Ishikawa (cell line): ENCODE measurements at regions not wholly inside any gene's neighbourhood (a gene's known extent, or its start where the extent isn't known, plus 50 kb on each side); places are given as distances from the start of the nearest gene placed in this dataset.

ENCODE experiments used
- CEBPB ChIP-seq: IDR thresholded peaks from 2 replicates; pipeline ENCODE4 v1.6.1; 2012
- CREB1 ChIP-seq: IDR thresholded peaks from 2 replicates; pipeline ENCODE4 v1.6.1; 2012; ENCODE audit warnings: low read depth
- EGR1 ChIP-seq: IDR thresholded peaks from 2 replicates; pipeline ENCODE4 v1.6.1; 2012
- EP300 ChIP-seq: IDR thresholded peaks from 2 replicates; pipeline ENCODE4 v1.6.1; 2012; ENCODE audit warnings: borderline replicate concordance
- FOXM1 ChIP-seq: IDR thresholded peaks from 2 replicates; pipeline ENCODE4 v1.6.1; 2012; ENCODE audit warnings: low read depth, borderline replicate concordance
- NFIC ChIP-seq: IDR thresholded peaks from 2 replicates; pipeline ENCODE4 v1.6.1; 2012
- RAD21 ChIP-seq: IDR thresholded peaks from 2 replicates; pipeline ENCODE4 v1.6.1; 2012; ENCODE audit warnings: low read depth
- TAF1 ChIP-seq: IDR thresholded peaks from 2 replicates; pipeline ENCODE4 v1.6.1; 2012; ENCODE audit warnings: low read depth, mild to moderate bottlenecking
- TCF12 ChIP-seq: IDR thresholded peaks from 2 replicates; pipeline ENCODE4 v1.6.1; 2012; ENCODE audit warnings: low read depth
- TEAD4 ChIP-seq: IDR thresholded peaks from 2 replicates; pipeline ENCODE4 v1.6.1; 2012
- YY1 ChIP-seq: IDR thresholded peaks from 2 replicates; pipeline ENCODE4 v1.6.1; 2012; ENCODE audit warnings: low read depth
- ZBTB7A ChIP-seq: IDR thresholded peaks from 2 replicates; pipeline ENCODE4 v1.6.1; 2012; ENCODE audit warnings: low read depth
- TF ChIP-seq, protein P1 (sequence below): IDR thresholded peaks from 2 replicates; pipeline ENCODE4 v1.6.1; 2012; ENCODE audit warnings: low read depth, mild to moderate bottlenecking
- TF ChIP-seq, protein P2 (sequence below): IDR thresholded peaks from 2 replicates; pipeline ENCODE4 v1.6.1; 2012
- TF ChIP-seq, protein P3 (sequence below): IDR thresholded peaks from 2 replicates; pipeline ENCODE4 v1.6.1; 2012

DNA sequence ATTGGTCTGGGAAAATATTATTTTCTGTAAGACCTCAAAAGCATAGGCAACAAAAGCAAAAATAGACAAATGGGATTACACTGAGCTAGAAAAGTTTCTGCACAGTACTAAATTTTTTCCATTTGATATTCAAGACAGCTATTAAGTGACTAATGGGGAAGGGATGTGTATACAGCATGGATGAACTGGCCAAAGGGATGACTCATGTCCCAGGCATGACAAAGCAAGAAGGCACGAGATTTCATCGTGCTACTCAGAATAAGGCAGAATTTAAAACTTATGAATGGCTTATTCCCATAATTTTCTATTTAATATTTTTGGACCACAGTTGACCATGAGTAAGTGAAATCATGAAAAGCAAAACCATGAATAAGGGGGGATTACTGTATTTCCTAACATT, 1250.1 kb upstream of the GYPC start:
- TF ChIP-seq, protein P1, sequence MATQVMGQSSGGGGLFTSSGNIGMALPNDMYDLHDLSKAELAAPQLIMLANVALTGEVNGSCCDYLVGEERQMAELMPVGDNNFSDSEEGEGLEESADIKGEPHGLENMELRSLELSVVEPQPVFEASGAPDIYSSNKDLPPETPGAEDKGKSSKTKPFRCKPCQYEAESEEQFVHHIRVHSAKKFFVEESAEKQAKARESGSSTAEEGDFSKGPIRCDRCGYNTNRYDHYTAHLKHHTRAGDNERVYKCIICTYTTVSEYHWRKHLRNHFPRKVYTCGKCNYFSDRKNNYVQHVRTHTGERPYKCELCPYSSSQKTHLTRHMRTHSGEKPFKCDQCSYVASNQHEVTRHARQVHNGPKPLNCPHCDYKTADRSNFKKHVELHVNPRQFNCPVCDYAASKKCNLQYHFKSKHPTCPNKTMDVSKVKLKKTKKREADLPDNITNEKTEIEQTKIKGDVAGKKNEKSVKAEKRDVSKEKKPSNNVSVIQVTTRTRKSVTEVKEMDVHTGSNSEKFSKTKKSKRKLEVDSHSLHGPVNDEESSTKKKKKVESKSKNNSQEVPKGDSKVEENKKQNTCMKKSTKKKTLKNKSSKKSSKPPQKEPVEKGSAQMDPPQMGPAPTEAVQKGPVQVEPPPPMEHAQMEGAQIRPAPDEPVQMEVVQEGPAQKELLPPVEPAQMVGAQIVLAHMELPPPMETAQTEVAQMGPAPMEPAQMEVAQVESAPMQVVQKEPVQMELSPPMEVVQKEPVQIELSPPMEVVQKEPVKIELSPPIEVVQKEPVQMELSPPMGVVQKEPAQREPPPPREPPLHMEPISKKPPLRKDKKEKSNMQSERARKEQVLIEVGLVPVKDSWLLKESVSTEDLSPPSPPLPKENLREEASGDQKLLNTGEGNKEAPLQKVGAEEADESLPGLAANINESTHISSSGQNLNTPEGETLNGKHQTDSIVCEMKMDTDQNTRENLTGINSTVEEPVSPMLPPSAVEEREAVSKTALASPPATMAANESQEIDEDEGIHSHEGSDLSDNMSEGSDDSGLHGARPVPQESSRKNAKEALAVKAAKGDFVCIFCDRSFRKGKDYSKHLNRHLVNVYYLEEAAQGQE: no peak
- TF ChIP-seq CREB1: no peak
- no peak for TF ChIP-seq RAD21
- no peak for TF ChIP-seq TEAD4
- no peak for TF ChIP-seq FOXM1
- TF ChIP-seq, protein P2, sequence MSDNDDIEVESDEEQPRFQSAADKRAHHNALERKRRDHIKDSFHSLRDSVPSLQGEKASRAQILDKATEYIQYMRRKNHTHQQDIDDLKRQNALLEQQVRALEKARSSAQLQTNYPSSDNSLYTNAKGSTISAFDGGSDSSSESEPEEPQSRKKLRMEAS: no peak
- no peak for TF ChIP-seq EGR1
- no peak for TF ChIP-seq TAF1
- TF ChIP-seq YY1: no peak
- TF ChIP-seq, protein P3, sequence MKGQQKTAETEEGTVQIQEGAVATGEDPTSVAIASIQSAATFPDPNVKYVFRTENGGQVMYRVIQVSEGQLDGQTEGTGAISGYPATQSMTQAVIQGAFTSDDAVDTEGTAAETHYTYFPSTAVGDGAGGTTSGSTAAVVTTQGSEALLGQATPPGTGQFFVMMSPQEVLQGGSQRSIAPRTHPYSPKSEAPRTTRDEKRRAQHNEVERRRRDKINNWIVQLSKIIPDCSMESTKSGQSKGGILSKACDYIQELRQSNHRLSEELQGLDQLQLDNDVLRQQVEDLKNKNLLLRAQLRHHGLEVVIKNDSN: no peak
- no peak for TF ChIP-seq CEBPB
- no peak for TF ChIP-seq TCF12
- TF ChIP-seq NFIC: no peak
- TF ChIP-seq ZBTB7A: no peak
- TF ChIP-seq EP300: no peak

DNA sequence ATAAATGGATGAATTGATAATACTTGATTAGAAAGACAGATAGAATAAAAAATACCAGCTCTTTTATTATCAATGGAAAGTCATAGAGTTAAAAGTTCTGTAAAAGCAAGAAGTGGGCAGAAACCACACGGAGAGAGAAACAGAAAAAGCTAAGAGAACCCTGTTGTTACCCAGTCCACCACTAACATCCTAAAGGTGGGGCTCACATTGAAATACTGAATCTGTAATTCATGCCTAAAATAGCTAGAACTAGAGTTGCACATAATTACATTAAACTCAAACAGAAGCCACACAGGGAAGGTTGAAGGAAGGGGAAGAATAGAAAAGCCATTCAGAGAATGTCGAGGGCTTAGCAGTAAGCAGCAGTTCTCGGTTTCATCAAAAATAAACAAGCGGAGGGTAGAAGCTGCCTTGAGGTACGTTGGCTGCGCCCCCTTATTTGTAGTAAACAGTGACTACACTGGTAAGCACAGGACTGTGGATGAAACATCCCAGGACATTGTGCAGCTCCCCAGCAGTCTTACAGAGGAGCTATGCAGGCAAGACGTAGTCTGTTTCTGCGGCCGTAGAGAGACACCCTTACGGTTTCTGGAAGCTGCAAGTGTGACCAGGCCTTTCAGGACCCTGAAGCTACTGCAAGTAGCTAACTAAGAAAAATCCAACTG, 1247.0 kb upstream of the GYPC start:
- TF ChIP-seq, protein P3: no peak
- TF ChIP-seq, protein P1: no peak
- TF ChIP-seq EP300: no peak
- TF ChIP-seq, protein P2: no peak
- no peak for TF ChIP-seq TAF1
- TF ChIP-seq YY1: no peak
- no peak for TF ChIP-seq TEAD4
- no peak for TF ChIP-seq ZBTB7A
- TF ChIP-seq CREB1: no peak
- no peak for TF ChIP-seq EGR1
- no peak for TF ChIP-seq FOXM1
- TF ChIP-seq NFIC: no peak
- no peak for TF ChIP-seq TCF12
- TF ChIP-seq RAD21: no peak
- no peak for TF ChIP-seq CEBPB

DNA sequence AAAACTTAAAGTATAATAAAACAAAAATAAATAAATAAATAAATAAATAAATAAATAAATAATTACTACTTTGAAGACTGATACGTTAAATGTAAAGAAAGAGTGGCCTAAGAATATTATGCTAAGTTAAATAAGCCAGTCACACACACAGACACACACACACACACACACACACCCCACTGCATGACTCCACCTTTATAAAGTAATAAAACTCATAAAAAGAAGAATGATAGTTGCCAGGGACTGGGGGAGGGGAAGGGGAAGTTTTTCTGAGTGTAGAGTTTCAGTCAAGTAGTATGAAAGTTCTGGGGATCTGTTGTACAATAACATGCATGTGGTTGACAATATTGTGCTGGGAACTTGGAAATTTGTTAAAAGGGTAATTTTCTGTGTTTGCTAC, 1237.5 kb upstream of the GYPC start:
- TF ChIP-seq TEAD4: no peak
- TF ChIP-seq RAD21: no peak
- TF ChIP-seq TCF12: no peak
- TF ChIP-seq CEBPB: no peak
- TF ChIP-seq EGR1: no peak
- TF ChIP-seq FOXM1: no peak
- TF ChIP-seq TAF1: no peak
- TF ChIP-seq, protein P1: no peak
- TF ChIP-seq YY1: no peak
- TF ChIP-seq ZBTB7A: no peak
- no peak for TF ChIP-seq EP300
- TF ChIP-seq, protein P3: no peak
- TF ChIP-seq CREB1: no peak
- TF ChIP-seq, protein P2: no peak
- TF ChIP-seq NFIC: no peak
